ENCODE measurements at regions not wholly inside any gene's neighbourhood (a gene's known extent, or its start where the extent isn't known, plus 50 kb on each side); places are given as distances from the start of the nearest gene placed in this dataset.
A peak's percentile ranks its signal among the peaks of the same experiment; 100 is the strongest.
"Not testable (repeated sequence)": the region's sequence is repeated elsewhere in the genome, so short reads cannot be mapped to it uniquely, and the experiment has no call there.

- DNase-seq (ENCODE audit: low spot score in 2 of 2) = no peak
- in situ Hi-C loops (cut with MboI; ENCODE audit: low sequenced_read_pairs) = loop anchor here (10.0 to 25.0 kb wide), 2 partner anchors 1438 to 1775 kb away; no protein-coding TSS in a partner anchor
- Histone ChIP-seq H3K27me3 (ENCODE audit: low read depth) (no peaks in the 10 kb centered on the region), H3K36me3 (replicated peaks) (no peaks in the 10 kb centered on the region), H3K9me3 (no peaks in the 10 kb centered on the region), H3K4me3 (no peak overlapping the region), H3K4me1 (no peaks in the 10 kb centered on the region)
Measured at GRCh38 chr10:9299966-9300365, 1245.5 kb downstream of the GATA3 start.

GRCh38 chr10:9301148-9301547, 1246.7 kb downstream of the GATA3 start:
- H3K4me3 ChIP-seq = no peak overlapping the region
- DNase-seq (ENCODE audit: low spot score in 2 of 2) = no peak

GRCh38 chr10:9301554-9301953, 1247.1 kb downstream of the GATA3 start:
- in situ Hi-C loops (cut with MboI; ENCODE audit: low sequenced_read_pairs) = loop anchor here (10.0 kb wide), 1 partner anchor 1777 kb away; no protein-coding TSS in a partner anchor
- H3K9me3 ChIP-seq = no peaks in the 10 kb centered on the region
- H3K4me3 ChIP-seq = no peak overlapping the region
- H3K27me3 ChIP-seq (ENCODE audit: low read depth) = peaks cover 4% of the 10 kb centered on the region; the same call in 1 of the 2 replicates
- no peaks in the 10 kb centered on the region for H3K4me1 ChIP-seq
- no peak for DNase-seq (ENCODE audit: low spot score in 2 of 2)
- no peaks in the 10 kb centered on the region for H3K36me3 ChIP-seq (replicated peaks)

More at GRCh38 chr10:9301148-9301547, 1246.7 kb downstream of the GATA3 start:
- H3K27me3 ChIP-seq (ENCODE audit: low read depth) = peaks cover 3% of the 10 kb centered on the region; the same call in 1 of the 2 replicates
- H3K4me1 ChIP-seq = no peaks in the 10 kb centered on the region
- in situ Hi-C loops (cut with MboI; ENCODE audit: low sequenced_read_pairs) = loop anchor here (10.0 kb wide), 1 partner anchor 1776 kb away; no protein-coding TSS in a partner anchor
- H3K9me3 ChIP-seq = no peaks in the 10 kb centered on the region
- H3K36me3 ChIP-seq (replicated peaks) = no peaks in the 10 kb centered on the region

GRCh38 chr10:9302140-9302746, 1247.8 kb downstream of the GATA3 start:
- peak; percentile 30 to 38 for DNase-seq (ENCODE audit: low spot score in 2 of 2)
- Histone ChIP-seq H3K4me3 (no peak overlapping the region), H3K36me3 (replicated peaks) (no peaks in the 10 kb centered on the region), H3K27me3 (ENCODE audit: low read depth) (peaks cover 4% of the 10 kb centered on the region; the same call in 1 of the 2 replicates), H3K9me3 (no peaks in the 10 kb centered on the region), H3K4me1 (no peaks in the 10 kb centered on the region)
- in situ Hi-C loops (cut with MboI; ENCODE audit: low sequenced_read_pairs) = loop anchor here (10.0 kb wide), 1 partner anchor 1777 kb away; no protein-coding TSS in a partner anchor

- no peaks in the 10 kb centered on the region for H3K9me3 ChIP-seq
- peaks cover 4% of the 10 kb centered on the region; the same call in 1 of the 2 replicates for H3K27me3 ChIP-seq (ENCODE audit: low read depth)
- H3K4me3 ChIP-seq = no peak overlapping the region
- in situ Hi-C loops (cut with MboI; ENCODE audit: low sequenced_read_pairs) = loop anchor here (10.0 kb wide), 1 partner anchor 1780 kb away; no protein-coding TSS in a partner anchor
- H3K36me3 ChIP-seq (replicated peaks) = no peaks in the 10 kb centered on the region
- no peaks in the 10 kb centered on the region for H3K4me1 ChIP-seq
- DNase-seq (ENCODE audit: low spot score in 2 of 2) = peak in 1 of 2 experiments; percentile 13
Measured at GRCh38 chr10:9305018-9305655, 1250.6 kb downstream of the GATA3 start.

- DNase-seq (ENCODE audit: low spot score in 2 of 2) = no peak
Measured at GRCh38 chr10:9311702-9312499, 1257.4 kb downstream of the GATA3 start.

GRCh38 chr10:9315292-9315691, 1260.8 kb downstream of the GATA3 start:
- Histone ChIP-seq H3K27me3 (ENCODE audit: low read depth) (no peaks in the 10 kb centered on the region), H3K4me3 (no peak overlapping the region), H3K9me3 (no peaks in the 10 kb centered on the region), H3K4me1 (no peaks in the 10 kb centered on the region; the same call in 1 of the 2 replicates), H3K36me3 (replicated peaks) (no peaks in the 10 kb centered on the region)
- in situ Hi-C loops (cut with MboI; ENCODE audit: low sequenced_read_pairs) = no loop called here
- no peak for DNase-seq (ENCODE audit: low spot score in 2 of 2)

More at GRCh38 chr10:9311702-9312499, 1257.4 kb downstream of the GATA3 start:
- H3K4me1 ChIP-seq = no peaks in the 10 kb centered on the region; the same call in 1 of the 2 replicates
- in situ Hi-C loops (cut with MboI; ENCODE audit: low sequenced_read_pairs) = no loop called here
- no peaks in the 10 kb centered on the region for H3K27me3 ChIP-seq (ENCODE audit: low read depth)
- no peak overlapping the region for H3K4me3 ChIP-seq
- no peaks in the 10 kb centered on the region for H3K9me3 ChIP-seq
- no peaks in the 10 kb centered on the region for H3K36me3 ChIP-seq (replicated peaks)

GRCh38 chr10:9331583-9332008, 1277.1 kb downstream of the GATA3 start:
- Histone ChIP-seq H3K9me3 (no peaks in the 10 kb centered on the region), H3K4me3 (no peak overlapping the region), H3K36me3 (replicated peaks) (no peaks in the 10 kb centered on the region), H3K27me3 (ENCODE audit: low read depth) (no peaks in the 10 kb centered on the region), H3K4me1 (no peaks in the 10 kb centered on the region)
- in situ Hi-C loops (cut with MboI; ENCODE audit: low sequenced_read_pairs) = loop anchor here (25.0 kb wide), 2 partner anchors 1706 to 1931 kb away; no protein-coding TSS in a partner anchor
- DNase-seq (ENCODE audit: low spot score in 2 of 2) = peak in 1 of 2 experiments; percentile 57

- no peaks in the 10 kb centered on the region for H3K4me1 ChIP-seq
- H3K27me3 ChIP-seq (ENCODE audit: low read depth) = no peaks in the 10 kb centered on the region
- DNase-seq (ENCODE audit: low spot score in 2 of 2) = no peak
- H3K36me3 ChIP-seq (replicated peaks) = no peaks in the 10 kb centered on the region
- no peaks in the 10 kb centered on the region for H3K9me3 ChIP-seq
- in situ Hi-C loops (cut with MboI; ENCODE audit: low sequenced_read_pairs) = loop anchor here (25.0 kb wide), 2 partner anchors 1703 to 1928 kb away; no protein-coding TSS in a partner anchor
- H3K4me3 ChIP-seq = no peak overlapping the region
Measured at GRCh38 chr10:9334270-9334669, 1279.8 kb downstream of the GATA3 start.

GRCh38 chr10:9339716-9340115, 1285.2 kb downstream of the GATA3 start:
- DNase-seq (ENCODE audit: low spot score in 2 of 2) = no peak
- no peaks in the 10 kb centered on the region for H3K4me1 ChIP-seq
- no peaks in the 10 kb centered on the region for H3K36me3 ChIP-seq (replicated peaks)
- H3K9me3 ChIP-seq = no peaks in the 10 kb centered on the region
- H3K27me3 ChIP-seq (ENCODE audit: low read depth) = no peaks in the 10 kb centered on the region
- in situ Hi-C loops (cut with MboI; ENCODE audit: low sequenced_read_pairs) = loop anchor here (25.0 kb wide), 2 partner anchors 1698 to 1923 kb away; no protein-coding TSS in a partner anchor
- H3K4me3 ChIP-seq = no peak overlapping the region

- H3K4me1 ChIP-seq = no peaks in the 10 kb centered on the region
- in situ Hi-C loops (cut with MboI; ENCODE audit: low sequenced_read_pairs) = loop anchor here (25.0 kb wide), 2 partner anchors 1694 to 1919 kb away; no protein-coding TSS in a partner anchor
- peak; percentile 25 to 62 for DNase-seq (ENCODE audit: low spot score in 2 of 2)
Measured at GRCh38 chr10:9342885-9343570, 1288.5 kb downstream of the GATA3 start.

GRCh38 chr10:9347933-9348332, 1293.4 kb downstream of the GATA3 start:
- in situ Hi-C loops (cut with MboI; ENCODE audit: low sequenced_read_pairs) = loop anchor here (25.0 kb wide), 2 partner anchors 1689 to 1914 kb away; no protein-coding TSS in a partner anchor
- not testable (repeated sequence) for H3K4me1 ChIP-seq; H3K27me3 ChIP-seq (ENCODE audit: low read depth); H3K36me3 ChIP-seq (replicated peaks); DNase-seq (ENCODE audit: low spot score in 2 of 2); H3K9me3 ChIP-seq; H3K4me3 ChIP-seq

More at GRCh38 chr10:9342885-9343570, 1288.5 kb downstream of the GATA3 start:
- no peaks in the 10 kb centered on the region for H3K36me3 ChIP-seq (replicated peaks)
- no peak overlapping the region for H3K4me3 ChIP-seq
- H3K27me3 ChIP-seq (ENCODE audit: low read depth) = no peaks in the 10 kb centered on the region
- no peaks in the 10 kb centered on the region for H3K9me3 ChIP-seq

- Histone ChIP-seq H3K4me3 (no peak overlapping the region), H3K4me1 (no peaks in the 10 kb centered on the region), H3K9me3 (no peaks in the 10 kb centered on the region), H3K27me3 (ENCODE audit: low read depth) (no peaks in the 10 kb centered on the region), H3K36me3 (replicated peaks) (no peaks in the 10 kb centered on the region)
- DNase-seq (ENCODE audit: low spot score in 2 of 2) = no peak
- in situ Hi-C loops (cut with MboI; ENCODE audit: low sequenced_read_pairs) = no loop called here
Measured at GRCh38 chr10:9357471-9357870, 1303.0 kb downstream of the GATA3 start.

Data from HAP-1 (cell line).